GM21786 (cell line): ENCODE measurements at regions not wholly inside any gene's neighbourhood (a gene's known extent, or its start where the extent isn't known, plus 50 kb on each side); places are given as distances from the start of the nearest gene placed in this dataset.

ENCODE experiments used
- ATAC-seq: cut with Tn5 transposase; IDR thresholded peaks from one replicate; pipeline ENCODE4 v1.9.1; 2021; ENCODE audit not compliant: unreplicated experiment

- ATAC-seq: no peak
These were observed 157.1 kb downstream of the TLE1 start for GRCh38 chr9:81532251-81532650.

GRCh38 chr9:81531511-81531910 lies 157.8 kb downstream of the TLE1 start:
- no peak for ATAC-seq

- no peak for ATAC-seq
These were observed 158.5 kb downstream of the TLE1 start for GRCh38 chr9:81530846-81531245.

- ATAC-seq: no peak
These were observed 159.0 kb downstream of the TLE1 start for GRCh38 chr9:81530310-81530810.

GRCh38 chr9:81529556-81530193 lies 159.7 kb downstream of the TLE1 start:
- no peak for ATAC-seq

GRCh38 chr9:81526587-81526986 lies 162.8 kb downstream of the TLE1 start:
- ATAC-seq: no peak

GRCh38 chr9:81522716-81523551 lies 166.4 kb downstream of the TLE1 start:
- ATAC-seq: no peak

- ATAC-seq: no peak
These were observed 167.5 kb downstream of the TLE1 start for GRCh38 chr9:81521892-81522291.

- no peak for ATAC-seq
These were observed 169.4 kb downstream of the TLE1 start for GRCh38 chr9:81519816-81520495.

GRCh38 chr9:81517954-81518353 lies 171.4 kb downstream of the TLE1 start:
- no peak for ATAC-seq

GRCh38 chr9:81513059-81513458 lies 176.3 kb downstream of the TLE1 start:
- no peak for ATAC-seq

GRCh38 chr9:81512641-81513040 lies 176.7 kb downstream of the TLE1 start:
- no peak for ATAC-seq

GRCh38 chr9:81508476-81508875 lies 180.9 kb downstream of the TLE1 start:
- no peak for ATAC-seq

- no peak for ATAC-seq
These were observed 182.1 kb downstream of the TLE1 start for GRCh38 chr9:81506941-81507864.

- no peak for ATAC-seq
These were observed 189.8 kb downstream of the TLE1 start for GRCh38 chr9:81499594-81499993.

GRCh38 chr9:81499021-81499454 lies 190.3 kb downstream of the TLE1 start:
- no peak for ATAC-seq

- ATAC-seq: no peak
These were observed 190.8 kb downstream of the TLE1 start for GRCh38 chr9:81498576-81498975.

- no peak for ATAC-seq
These were observed 192.3 kb downstream of the TLE1 start for GRCh38 chr9:81497091-81497490.

- ATAC-seq: no peak
These were observed 196.5 kb downstream of the TLE1 start for GRCh38 chr9:81492710-81493447.
